ENCODE measurements at regions not wholly inside any gene's neighbourhood (a gene's known extent, or its start where the extent isn't known, plus 50 kb on each side); places are given as distances from the start of the nearest gene placed in this dataset.

DNA sequence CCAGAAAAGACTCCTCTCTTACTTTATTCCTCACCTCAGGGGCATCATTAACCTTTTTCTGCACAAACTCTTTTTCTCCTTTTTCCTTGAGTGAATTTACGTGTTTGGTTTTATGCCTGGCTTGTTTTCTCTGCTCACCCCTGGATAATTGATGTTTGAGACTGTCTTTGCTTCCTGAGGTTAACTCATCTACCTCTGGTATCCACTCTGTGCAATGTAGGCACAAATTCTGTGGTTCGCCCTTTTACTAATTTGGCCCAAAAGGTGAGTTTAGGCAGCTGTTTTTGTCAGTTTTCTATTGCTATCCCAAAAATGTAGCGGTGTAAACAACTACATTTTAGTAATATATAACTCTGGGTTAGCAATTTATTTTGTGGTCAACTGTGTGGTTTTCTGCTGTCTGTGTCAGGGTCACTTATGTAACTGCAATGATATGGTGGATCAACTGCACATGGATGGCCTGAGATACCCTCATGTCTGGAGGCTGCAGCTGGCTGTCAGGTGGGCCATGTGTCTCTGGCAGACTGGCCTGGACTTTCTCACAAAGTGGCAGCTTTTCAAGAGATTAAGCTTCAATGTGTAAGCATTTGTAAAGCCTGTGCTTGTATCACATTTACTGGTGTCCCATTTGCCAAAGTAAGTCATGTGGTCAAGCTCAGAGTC is 329.7 kb downstream of the FSIP2 start:
- no peak overlapping the region for H3K4me3 ChIP-seq (ENCODE audit: low read depth, low read length)
- DNase-seq (ENCODE audit: extremely low spot score): no peak
- H3K4me1 ChIP-seq (ENCODE audit: insufficient read depth): no peaks in the 10 kb centered on the region
- no peaks in the 10 kb centered on the region for H3K36me3 ChIP-seq (ENCODE audit: insufficient read depth)
- no peak overlapping the region for H3K27ac ChIP-seq (ENCODE audit: low read depth)
- 74% methylated on average over 3 of the region's 3 CpGs for WGBS

GRCh38 chr2:186069676-186070075 is 331.1 kb downstream of the FSIP2 start:
- DNase-seq (ENCODE audit: extremely low spot score): no peak
- WGBS: 90% methylated on average over 2 of the region's 2 CpGs
- no peaks in the 10 kb centered on the region for H3K4me1 ChIP-seq (ENCODE audit: insufficient read depth)
- no peaks in the 10 kb centered on the region for H3K36me3 ChIP-seq (ENCODE audit: insufficient read depth)
- no peak overlapping the region for H3K4me3 ChIP-seq (ENCODE audit: low read depth, low read length)
- H3K27ac ChIP-seq (ENCODE audit: low read depth): no peak overlapping the region

GRCh38 chr2:186085226-186085625 is 346.6 kb downstream of the FSIP2 start:
- H3K27ac ChIP-seq (ENCODE audit: low read depth): no peak overlapping the region
- H3K4me3 ChIP-seq (ENCODE audit: low read depth, low read length): no peak overlapping the region
- H3K36me3 ChIP-seq (ENCODE audit: insufficient read depth): no peaks in the 10 kb centered on the region
- 39% methylated on average over 1 of the region's 1 CpG for WGBS
- no peak for DNase-seq (ENCODE audit: extremely low spot score)
- no peaks in the 10 kb centered on the region for H3K4me1 ChIP-seq (ENCODE audit: insufficient read depth)

DNA sequence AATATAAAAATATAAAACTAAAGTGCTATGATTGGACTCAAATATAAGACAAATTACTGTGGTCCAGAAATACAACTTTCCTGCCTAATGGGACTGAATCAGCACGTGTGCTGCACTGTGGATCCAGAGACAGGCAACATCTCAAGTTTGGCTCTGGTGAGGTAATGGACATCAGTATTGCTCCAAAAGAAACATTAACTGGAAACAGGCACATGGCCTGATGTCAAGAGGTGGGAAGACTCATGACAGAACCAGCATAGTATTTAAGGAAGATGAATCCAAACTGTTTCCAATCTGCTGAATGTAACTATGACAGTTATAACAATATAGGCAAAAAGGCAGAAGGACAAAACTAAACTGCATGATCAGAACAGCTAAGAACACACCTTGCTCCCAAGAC is 354.6 kb downstream of the FSIP2 start:
- H3K27ac ChIP-seq (ENCODE audit: low read depth): no peak overlapping the region
- no peak overlapping the region for H3K4me3 ChIP-seq (ENCODE audit: low read depth, low read length)
- 65% methylated on average over 1 of the region's 1 CpG for WGBS
- H3K36me3 ChIP-seq (ENCODE audit: insufficient read depth): no peaks in the 10 kb centered on the region
- no peak for DNase-seq (ENCODE audit: extremely low spot score)
- no peaks in the 10 kb centered on the region for H3K4me1 ChIP-seq (ENCODE audit: insufficient read depth)

- H3K27ac ChIP-seq (ENCODE audit: low read depth): no peak overlapping the region
- H3K4me1 ChIP-seq (ENCODE audit: insufficient read depth): no peaks in the 10 kb centered on the region
- H3K36me3 ChIP-seq (ENCODE audit: insufficient read depth): no peaks in the 10 kb centered on the region
- no peak overlapping the region for H3K4me3 ChIP-seq (ENCODE audit: low read depth, low read length)
- DNase-seq (ENCODE audit: extremely low spot score): no peak
- 47% methylated on average over 1 of the region's 1 CpG for WGBS
These were observed 360.2 kb downstream of the FSIP2 start for GRCh38 chr2:186098821-186099220.

DNA sequence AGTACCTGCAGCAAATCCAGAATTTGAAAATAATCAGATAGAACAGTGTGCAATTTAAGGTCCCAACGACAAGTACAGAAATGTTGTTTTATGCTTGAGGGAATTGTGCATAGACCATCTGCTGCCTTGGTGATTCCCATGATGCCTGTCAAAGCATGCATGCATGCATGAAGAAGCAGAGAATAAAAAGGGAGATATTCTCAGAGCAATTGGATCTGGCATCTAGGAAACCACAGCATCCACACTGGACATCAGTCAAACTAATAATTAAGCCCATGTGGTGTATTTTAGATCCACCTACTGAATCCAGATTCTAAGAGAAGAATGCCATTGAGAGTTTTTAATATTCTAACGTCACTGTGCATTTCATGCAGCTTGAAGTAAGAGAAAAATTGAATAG is 361.2 kb downstream of the FSIP2 start:
- H3K4me3 ChIP-seq (ENCODE audit: low read depth, low read length): no peak overlapping the region
- no peak overlapping the region for H3K27ac ChIP-seq (ENCODE audit: low read depth)
- H3K36me3 ChIP-seq (ENCODE audit: insufficient read depth): no peaks in the 10 kb centered on the region
- DNase-seq (ENCODE audit: extremely low spot score): no peak
- H3K4me1 ChIP-seq (ENCODE audit: insufficient read depth): no peaks in the 10 kb centered on the region
- 67% methylated on average over 2 of the region's 2 CpGs for WGBS

DNA sequence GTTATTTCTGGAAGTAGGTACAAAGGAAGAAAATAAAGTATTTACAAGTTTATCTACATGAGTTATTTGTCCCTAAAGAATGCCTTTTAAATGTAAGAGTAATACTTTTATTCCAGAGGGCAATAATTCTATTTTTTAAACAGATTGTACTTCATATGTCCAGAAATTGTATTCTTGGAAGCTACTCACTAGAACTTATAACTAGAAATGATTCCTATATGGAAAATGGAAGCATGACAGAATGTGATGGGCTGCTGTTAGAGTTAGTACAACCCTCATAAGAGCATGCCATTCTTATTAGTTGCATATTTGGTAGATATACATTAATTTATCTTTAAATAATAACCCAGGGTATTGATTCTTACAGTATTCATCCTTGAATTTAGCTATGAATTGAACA is 362.0 kb downstream of the FSIP2 start:
- Histone ChIP-seq H3K36me3 (ENCODE audit: insufficient read depth) (no peaks in the 10 kb centered on the region), H3K27ac (ENCODE audit: low read depth) (no peak overlapping the region), H3K4me1 (ENCODE audit: insufficient read depth) (no peaks in the 10 kb centered on the region), H3K4me3 (ENCODE audit: low read depth, low read length) (no peak overlapping the region)
- no peak for DNase-seq (ENCODE audit: extremely low spot score)

DNA sequence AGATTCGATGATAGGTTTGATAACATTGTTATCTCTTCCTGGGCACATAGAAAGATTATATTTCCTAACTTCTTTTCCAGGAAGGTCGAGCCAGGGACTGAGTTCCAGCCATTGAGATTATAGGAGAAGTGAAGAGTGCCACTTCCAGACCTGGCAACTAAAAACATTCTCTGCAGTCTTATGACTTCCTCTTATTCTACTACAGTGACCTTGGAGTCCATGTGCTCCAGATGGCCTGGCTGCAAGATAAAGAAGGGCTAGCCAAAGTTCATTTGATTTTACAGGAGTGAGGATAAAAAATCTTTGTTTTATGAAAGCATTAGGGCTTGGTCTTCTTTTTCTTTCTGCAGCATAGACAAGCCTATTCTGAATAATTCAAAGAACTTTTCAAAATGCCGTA is 363.0 kb downstream of the FSIP2 start:
- Histone ChIP-seq H3K27ac (ENCODE audit: low read depth) (no peak overlapping the region), H3K4me3 (ENCODE audit: low read depth, low read length) (no peak overlapping the region), H3K36me3 (ENCODE audit: insufficient read depth) (no peaks in the 10 kb centered on the region), H3K4me1 (ENCODE audit: insufficient read depth) (no peaks in the 10 kb centered on the region)
- WGBS: 70% methylated on average over 3 of the region's 3 CpGs
- no peak for DNase-seq (ENCODE audit: extremely low spot score)

DNA sequence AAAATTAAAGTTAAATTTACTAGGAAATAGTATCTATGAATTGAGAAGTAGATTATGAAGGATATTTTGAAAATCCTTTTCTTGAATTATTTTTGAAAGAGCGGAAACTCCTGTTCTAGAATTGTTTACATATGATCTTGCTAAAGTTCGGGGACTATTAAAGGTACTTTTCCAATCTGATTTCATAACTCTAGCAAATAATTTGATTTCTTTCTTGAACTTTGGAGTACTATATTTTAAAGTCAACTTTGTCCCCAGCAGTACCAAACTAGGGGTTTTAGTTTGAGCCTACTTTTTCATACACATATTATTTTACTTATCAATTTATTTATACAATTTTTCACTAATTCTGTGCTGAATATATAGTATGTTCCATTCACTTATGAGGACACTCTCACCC is 364.7 kb downstream of the FSIP2 start:
- H3K36me3 ChIP-seq (ENCODE audit: insufficient read depth): no peaks in the 10 kb centered on the region
- no peak for DNase-seq (ENCODE audit: extremely low spot score)
- no peak overlapping the region for H3K27ac ChIP-seq (ENCODE audit: low read depth)
- 97% methylated on average over 2 of the region's 2 CpGs for WGBS
- no peaks in the 10 kb centered on the region for H3K4me1 ChIP-seq (ENCODE audit: insufficient read depth)
- no peak overlapping the region for H3K4me3 ChIP-seq (ENCODE audit: low read depth, low read length)

DNA sequence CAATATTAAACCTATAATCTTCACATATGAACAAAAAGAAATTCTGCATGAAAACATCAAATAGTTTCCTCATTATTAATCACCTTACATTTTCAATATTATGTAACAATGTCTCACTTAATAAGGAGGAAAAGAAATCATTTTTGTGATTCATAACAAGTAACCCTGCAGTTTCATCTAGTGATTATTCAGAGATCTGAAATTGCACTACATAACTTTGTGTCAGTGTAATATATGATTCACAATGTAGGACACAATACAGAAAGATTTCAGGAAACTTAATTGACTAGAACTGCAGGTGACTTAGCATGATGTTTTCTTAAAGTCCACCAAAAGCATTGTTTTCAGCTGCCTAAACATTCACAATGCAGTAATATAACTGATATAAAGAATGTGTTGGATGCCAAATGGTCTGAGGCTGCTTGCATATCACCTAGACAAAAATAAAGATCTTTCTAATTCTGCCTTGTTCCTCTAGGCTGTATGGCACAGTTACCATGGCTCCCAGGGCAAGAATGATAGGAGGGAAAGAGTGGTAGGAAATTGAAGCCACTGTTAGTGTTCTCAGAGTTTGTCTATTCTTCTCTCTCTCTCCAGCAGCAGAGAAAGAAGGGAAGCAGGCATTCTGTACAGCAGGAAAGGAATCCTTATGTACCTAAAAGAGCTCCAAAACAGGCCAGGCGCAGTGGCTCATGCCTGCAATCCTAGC is 366.6 kb downstream of the FSIP2 start:
- no peak for DNase-seq (ENCODE audit: extremely low spot score)
- 100% methylated on average over 1 of the region's 1 CpG for WGBS
- H3K4me1 ChIP-seq (ENCODE audit: insufficient read depth): no peaks in the 10 kb centered on the region
- no peak overlapping the region for H3K27ac ChIP-seq (ENCODE audit: low read depth)
- no peaks in the 10 kb centered on the region for H3K36me3 ChIP-seq (ENCODE audit: insufficient read depth)
- H3K4me3 ChIP-seq (ENCODE audit: low read depth, low read length): no peak overlapping the region

- no peak overlapping the region for H3K27ac ChIP-seq (ENCODE audit: low read depth)
- DNase-seq (ENCODE audit: extremely low spot score): no peak
- H3K4me1 ChIP-seq (ENCODE audit: insufficient read depth): no peaks in the 10 kb centered on the region
- no peaks in the 10 kb centered on the region for H3K36me3 ChIP-seq (ENCODE audit: insufficient read depth)
- H3K4me3 ChIP-seq (ENCODE audit: low read depth, low read length): no peak overlapping the region
- WGBS: 97% methylated on average over 1 of the region's 1 CpG
These were observed 369.9 kb downstream of the FSIP2 start for GRCh38 chr2:186108470-186108869.

DNA sequence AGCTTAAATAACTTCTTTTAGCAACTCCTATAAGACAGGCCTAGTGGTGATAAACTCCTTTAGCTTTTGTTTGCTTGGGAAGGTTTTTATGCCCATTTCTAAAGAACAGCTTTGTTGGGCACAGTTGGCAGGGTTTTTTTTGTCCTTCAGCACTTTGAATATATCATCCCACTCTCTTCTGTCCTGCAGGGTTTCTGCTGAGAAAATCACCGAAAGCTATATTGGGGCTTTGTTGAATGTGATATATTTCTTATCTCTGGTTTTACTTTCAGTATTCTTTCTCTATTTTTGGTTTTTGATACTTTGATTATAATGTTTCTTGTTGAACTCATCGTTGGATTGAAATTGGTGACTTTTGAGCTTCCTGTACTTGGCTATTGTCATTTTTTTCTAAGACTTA is 372.8 kb upstream of the ZC3H15 start:
- H3K4me1 ChIP-seq (ENCODE audit: insufficient read depth): no peaks in the 10 kb centered on the region
- H3K36me3 ChIP-seq (ENCODE audit: insufficient read depth): no peaks in the 10 kb centered on the region
- no peak overlapping the region for H3K4me3 ChIP-seq (ENCODE audit: low read depth, low read length)
- WGBS: 98% methylated on average over 2 of the region's 2 CpGs
- no peak overlapping the region for H3K27ac ChIP-seq (ENCODE audit: low read depth)
- DNase-seq (ENCODE audit: extremely low spot score): no peak

GRCh38 chr2:186125156-186125555 is 360.9 kb upstream of the ZC3H15 start:
- H3K4me3 ChIP-seq (ENCODE audit: low read depth, low read length): no peak overlapping the region
- H3K27ac ChIP-seq (ENCODE audit: low read depth): no peak overlapping the region
- DNase-seq (ENCODE audit: extremely low spot score): no peak
- no peaks in the 10 kb centered on the region for H3K36me3 ChIP-seq (ENCODE audit: insufficient read depth)
- H3K4me1 ChIP-seq (ENCODE audit: insufficient read depth): no peaks in the 10 kb centered on the region

DNA sequence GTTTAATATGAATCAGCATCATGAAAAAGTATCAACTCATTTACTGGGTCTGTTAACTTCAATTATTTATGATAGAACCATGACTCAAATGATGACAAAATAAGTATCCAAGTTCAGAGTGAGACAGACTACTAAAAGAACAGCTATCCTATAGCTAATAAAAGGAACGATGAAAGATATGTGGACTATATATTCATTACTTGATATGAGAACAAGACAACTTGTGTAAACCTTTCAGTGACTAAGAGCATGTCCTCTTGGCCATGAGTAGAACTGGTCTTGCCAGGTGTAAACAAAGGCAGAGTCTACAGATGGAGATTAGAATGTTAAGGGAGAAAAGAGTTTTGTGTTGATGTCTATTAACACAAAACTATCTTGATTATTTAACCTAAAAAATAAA is 360.4 kb upstream of the ZC3H15 start:
- DNase-seq (ENCODE audit: extremely low spot score): no peak
- Histone ChIP-seq H3K4me1 (ENCODE audit: insufficient read depth) (no peaks in the 10 kb centered on the region), H3K4me3 (ENCODE audit: low read depth, low read length) (no peak overlapping the region), H3K36me3 (ENCODE audit: insufficient read depth) (no peaks in the 10 kb centered on the region), H3K27ac (ENCODE audit: low read depth) (no peak overlapping the region)
- 22% methylated on average over 1 of the region's 1 CpG for WGBS

DNA sequence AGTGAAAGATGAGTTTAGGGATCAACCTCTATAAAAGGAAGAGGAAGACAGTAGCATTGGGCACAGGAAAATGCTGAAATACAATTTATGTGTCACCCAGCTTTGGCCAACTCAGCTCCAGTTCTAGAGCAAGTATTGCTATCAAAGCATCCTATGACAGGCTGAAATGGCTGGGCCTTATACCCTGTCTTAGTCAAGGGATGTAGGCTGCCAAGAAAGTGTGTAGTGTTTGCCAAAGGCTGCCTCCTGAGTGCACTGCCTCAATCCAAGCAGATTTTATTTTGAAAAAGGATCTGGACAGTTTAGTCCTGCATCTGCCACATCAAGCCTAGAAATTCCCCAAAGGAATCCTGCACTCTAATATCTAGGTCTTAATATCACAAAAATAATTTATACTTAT is 359.9 kb upstream of the ZC3H15 start:
- no peak overlapping the region for H3K27ac ChIP-seq (ENCODE audit: low read depth)
- DNase-seq (ENCODE audit: extremely low spot score): no peak
- H3K4me1 ChIP-seq (ENCODE audit: insufficient read depth): no peaks in the 10 kb centered on the region
- H3K4me3 ChIP-seq (ENCODE audit: low read depth, low read length): no peak overlapping the region
- H3K36me3 ChIP-seq (ENCODE audit: insufficient read depth): no peaks in the 10 kb centered on the region
